Liver (tissue), 8 donors: ENCODE measurements at regions not wholly inside any gene's neighbourhood (a gene's known extent, or its start where the extent isn't known, plus 50 kb on each side); places are given as distances from the start of the nearest gene placed in this dataset.

Experiments used
- DNase-seq: peaks from one replicate; pipeline ENCODE4 v3.0.0-alpha.2; 2017; ENCODE audit warnings: low spot score
- H3K27ac ChIP-seq, 2 donors: one replicate each; pipeline ENCODE4 v1.7.0; 2013; ENCODE audit warnings: inconsistent platforms in 2 of 2, low read length in 2 of 2, control low read depth in 1 of 2, low read depth in 1 of 2, mild to moderate bottlenecking in 1 of 2
- H3K27me3 ChIP-seq, 4 donors: one replicate each; pipeline versions ENCODE4 v1.6.1 to v1.7.0; 2013; ENCODE audit warnings: low read length in 3 of 4, inconsistent platforms in 1 of 4, mild to moderate bottlenecking in 1 of 4, moderate library complexity in 1 of 4; ENCODE audit not compliant: control insufficient read depth in 4 of 4, insufficient read depth in 4 of 4
- H3K36me3 ChIP-seq, 4 donors: one replicate each; pipeline versions ENCODE4 v1.6.1 to v1.7.0; 2013; ENCODE audit warnings: low read length in 3 of 4, mild to moderate bottlenecking in 3 of 4, low read depth in 1 of 4, moderate library complexity in 1 of 4; ENCODE audit not compliant: control insufficient read depth in 4 of 4, insufficient read depth in 3 of 4
- H3K4me1 ChIP-seq, 4 donors: one replicate each; pipeline versions ENCODE4 v1.6.1 to v1.7.0; 2013; ENCODE audit warnings: low read length in 3 of 4, mild to moderate bottlenecking in 3 of 4, moderate library complexity in 1 of 4; ENCODE audit not compliant: control insufficient read depth in 4 of 4, insufficient read depth in 4 of 4
- H3K4me3 ChIP-seq, 3 donors: one replicate each; pipeline versions ENCODE4 v1.6.1 to v1.7.0; 2013; ENCODE audit warnings: low read length in 3 of 3, control low read depth in 1 of 3, low read depth in 1 of 3, mild to moderate bottlenecking in 1 of 3
- H3K9ac ChIP-seq, 2 donors: one replicate each; pipeline ENCODE4 v1.7.0; 2013; ENCODE audit warnings: low read length in 2 of 2, mild to moderate bottlenecking in 2 of 2, moderate library complexity in 2 of 2, control low read depth in 1 of 2, low read depth in 1 of 2
- H3K9me3 ChIP-seq, 4 donors: one replicate each; pipeline versions ENCODE4 v1.6.1 to v1.7.0; 2013; ENCODE audit warnings: low read length in 3 of 4; ENCODE audit not compliant: control insufficient read depth in 4 of 4
- EGR1 ChIP-seq, 2 donors: IDR thresholded peaks; 2 replicates each; pipeline ENCODE4 v1.6.1; 2016 to 2018; ENCODE audit warnings: antibody characterized with exemption in 2 of 2, low read depth in 2 of 2
- FOXA1 ChIP-seq: IDR thresholded peaks from 2 replicates; pipeline ENCODE4 v1.6.1; 2016; ENCODE audit warnings: antibody characterized with exemption
- FOXA2 ChIP-seq: IDR thresholded peaks from 2 replicates; pipeline ENCODE4 v1.6.1; 2016; ENCODE audit warnings: antibody characterized with exemption
- GABPA ChIP-seq, 2 donors: IDR thresholded peaks in 1 of 2; conservative IDR thresholded peaks in 1 of 2; 2 replicates each; pipeline ENCODE4 v1.6.1; 2016; ENCODE audit warnings: antibody characterized with exemption in 2 of 2, mild to moderate bottlenecking in 1 of 2, moderate library complexity in 1 of 2
- HNF4A ChIP-seq, 2 donors: conservative IDR thresholded peaks; 2 replicates each; pipeline ENCODE4 v1.6.1; 2016; ENCODE audit warnings: antibody characterized with exemption in 2 of 2, mild to moderate bottlenecking in 2 of 2
- HNF4G ChIP-seq: IDR thresholded peaks from 2 replicates; pipeline ENCODE4 v1.6.1; 2016; ENCODE audit warnings: antibody characterized with exemption
- JUND ChIP-seq, 2 donors: IDR thresholded peaks; 2 replicates each; pipeline ENCODE4 v1.6.1; 2016; ENCODE audit warnings: antibody characterized with exemption in 2 of 2
- NR2F2 ChIP-seq: IDR thresholded peaks from 2 replicates; pipeline ENCODE4 v1.6.1; 2016; ENCODE audit warnings: antibody characterized with exemption
- RAD21 ChIP-seq, 2 donors: IDR thresholded peaks; 2 replicates each; pipeline ENCODE4 v1.6.1; 2016; ENCODE audit warnings: antibody characterized with exemption in 2 of 2, mild to moderate bottlenecking in 2 of 2
- RXRA ChIP-seq, 2 donors: IDR thresholded peaks; 2 replicates each; pipeline ENCODE4 v1.6.1; 2017 to 2018; ENCODE audit warnings: antibody characterized with exemption in 2 of 2, mild to moderate bottlenecking in 1 of 2
- SP1 ChIP-seq: IDR thresholded peaks from 2 replicates; pipeline ENCODE4 v1.6.1; 2018; ENCODE audit warnings: antibody characterized with exemption, mild to moderate bottlenecking
- TAF1 ChIP-seq: conservative IDR thresholded peaks from 2 replicates; pipeline ENCODE4 v1.6.1; 2016; ENCODE audit warnings: antibody characterized with exemption, mild to moderate bottlenecking
- YY1 ChIP-seq: IDR thresholded peaks from 2 replicates; pipeline ENCODE4 v1.6.1; 2016; ENCODE audit warnings: antibody characterized with exemption, mild to moderate bottlenecking
- WGBS: extraction: QIAGEN DNeasy Blood & Tissue Kit; methylation state at CpG from one replicate; pipeline ENCODE4 v1.1.7; 2013; 5-methylcytosine and 5-hydroxymethylcytosine counted together
- TF ChIP-seq, protein P1 (sequence below): IDR thresholded peaks from 2 replicates; pipeline ENCODE4 v1.6.1; 2016; ENCODE audit warnings: antibody characterized with exemption, mild to moderate bottlenecking
- TF ChIP-seq, protein P2 (sequence below): fragments of 150-350 bp; IDR thresholded peaks from 2 replicates; pipeline ENCODE4 v1.5.1; 2017; ENCODE audit warnings: improper control_type of control experiment, low read depth, low read length; ENCODE audit not compliant: missing input control
- TF ChIP-seq, protein P3 (sequence below): IDR thresholded peaks from 2 replicates; pipeline ENCODE4 v1.6.1; 2016; ENCODE audit warnings: antibody characterized with exemption
- TF ChIP-seq, protein P4 (sequence below): IDR thresholded peaks from 2 replicates; pipeline ENCODE4 v1.6.1; 2016; ENCODE audit warnings: antibody characterized with exemption
- TF ChIP-seq, protein P5 (sequence below): IDR thresholded peaks from 2 replicates; pipeline ENCODE4 v1.6.1; 2016; ENCODE audit warnings: antibody characterized with exemption
- donor health status: healthy.
- donor health status: healthy.
- donor health status: healthy.
- donor health status: healthy.
- donor health status: healthy.

DNA sequence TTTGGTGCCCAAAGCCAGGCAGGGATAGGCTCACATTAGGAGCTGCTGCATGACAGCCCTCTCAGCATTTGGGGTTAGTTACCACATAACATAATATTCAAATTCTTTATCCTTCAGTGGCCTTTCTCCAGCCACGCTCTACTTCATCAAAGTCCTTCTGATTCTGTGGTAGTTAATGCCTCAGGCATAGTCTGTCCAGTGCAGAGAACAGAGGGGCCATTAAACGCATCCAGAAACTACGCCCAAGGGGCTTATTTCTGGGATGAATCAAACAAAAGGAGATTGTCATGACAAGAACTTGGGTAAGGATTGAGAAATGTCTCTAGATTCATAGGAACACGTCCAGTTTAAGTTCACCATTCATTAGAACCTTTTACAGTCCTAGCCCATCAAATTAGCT, 183.4 kb upstream of the PLXNC1 start:
- no peak for TF ChIP-seq SP1
- TF ChIP-seq, protein P1, sequence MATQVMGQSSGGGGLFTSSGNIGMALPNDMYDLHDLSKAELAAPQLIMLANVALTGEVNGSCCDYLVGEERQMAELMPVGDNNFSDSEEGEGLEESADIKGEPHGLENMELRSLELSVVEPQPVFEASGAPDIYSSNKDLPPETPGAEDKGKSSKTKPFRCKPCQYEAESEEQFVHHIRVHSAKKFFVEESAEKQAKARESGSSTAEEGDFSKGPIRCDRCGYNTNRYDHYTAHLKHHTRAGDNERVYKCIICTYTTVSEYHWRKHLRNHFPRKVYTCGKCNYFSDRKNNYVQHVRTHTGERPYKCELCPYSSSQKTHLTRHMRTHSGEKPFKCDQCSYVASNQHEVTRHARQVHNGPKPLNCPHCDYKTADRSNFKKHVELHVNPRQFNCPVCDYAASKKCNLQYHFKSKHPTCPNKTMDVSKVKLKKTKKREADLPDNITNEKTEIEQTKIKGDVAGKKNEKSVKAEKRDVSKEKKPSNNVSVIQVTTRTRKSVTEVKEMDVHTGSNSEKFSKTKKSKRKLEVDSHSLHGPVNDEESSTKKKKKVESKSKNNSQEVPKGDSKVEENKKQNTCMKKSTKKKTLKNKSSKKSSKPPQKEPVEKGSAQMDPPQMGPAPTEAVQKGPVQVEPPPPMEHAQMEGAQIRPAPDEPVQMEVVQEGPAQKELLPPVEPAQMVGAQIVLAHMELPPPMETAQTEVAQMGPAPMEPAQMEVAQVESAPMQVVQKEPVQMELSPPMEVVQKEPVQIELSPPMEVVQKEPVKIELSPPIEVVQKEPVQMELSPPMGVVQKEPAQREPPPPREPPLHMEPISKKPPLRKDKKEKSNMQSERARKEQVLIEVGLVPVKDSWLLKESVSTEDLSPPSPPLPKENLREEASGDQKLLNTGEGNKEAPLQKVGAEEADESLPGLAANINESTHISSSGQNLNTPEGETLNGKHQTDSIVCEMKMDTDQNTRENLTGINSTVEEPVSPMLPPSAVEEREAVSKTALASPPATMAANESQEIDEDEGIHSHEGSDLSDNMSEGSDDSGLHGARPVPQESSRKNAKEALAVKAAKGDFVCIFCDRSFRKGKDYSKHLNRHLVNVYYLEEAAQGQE: no peak
- no peak for TF ChIP-seq TAF1
- TF ChIP-seq, protein P2, sequence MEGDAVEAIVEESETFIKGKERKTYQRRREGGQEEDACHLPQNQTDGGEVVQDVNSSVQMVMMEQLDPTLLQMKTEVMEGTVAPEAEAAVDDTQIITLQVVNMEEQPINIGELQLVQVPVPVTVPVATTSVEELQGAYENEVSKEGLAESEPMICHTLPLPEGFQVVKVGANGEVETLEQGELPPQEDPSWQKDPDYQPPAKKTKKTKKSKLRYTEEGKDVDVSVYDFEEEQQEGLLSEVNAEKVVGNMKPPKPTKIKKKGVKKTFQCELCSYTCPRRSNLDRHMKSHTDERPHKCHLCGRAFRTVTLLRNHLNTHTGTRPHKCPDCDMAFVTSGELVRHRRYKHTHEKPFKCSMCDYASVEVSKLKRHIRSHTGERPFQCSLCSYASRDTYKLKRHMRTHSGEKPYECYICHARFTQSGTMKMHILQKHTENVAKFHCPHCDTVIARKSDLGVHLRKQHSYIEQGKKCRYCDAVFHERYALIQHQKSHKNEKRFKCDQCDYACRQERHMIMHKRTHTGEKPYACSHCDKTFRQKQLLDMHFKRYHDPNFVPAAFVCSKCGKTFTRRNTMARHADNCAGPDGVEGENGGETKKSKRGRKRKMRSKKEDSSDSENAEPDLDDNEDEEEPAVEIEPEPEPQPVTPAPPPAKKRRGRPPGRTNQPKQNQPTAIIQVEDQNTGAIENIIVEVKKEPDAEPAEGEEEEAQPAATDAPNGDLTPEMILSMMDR: no peak
- TF ChIP-seq, protein P3, sequence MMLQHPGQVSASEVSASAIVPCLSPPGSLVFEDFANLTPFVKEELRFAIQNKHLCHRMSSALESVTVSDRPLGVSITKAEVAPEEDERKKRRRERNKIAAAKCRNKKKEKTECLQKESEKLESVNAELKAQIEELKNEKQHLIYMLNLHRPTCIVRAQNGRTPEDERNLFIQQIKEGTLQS: no peak
- TF ChIP-seq EGR1 (IDR thresholded peaks at IDR 0.05; ENCODE audit: low read depth in 2 of 2): no peak
- TF ChIP-seq HNF4A (conservative IDR thresholded peaks at IDR 0.05): no peak
- no peak for TF ChIP-seq GABPA (IDR thresholded peaks at IDR 0.05 in 1 of 2, conservative IDR thresholded peaks at IDR 0.05 in 1 of 2)
- no peak for TF ChIP-seq NR2F2
- TF ChIP-seq, protein P4, sequence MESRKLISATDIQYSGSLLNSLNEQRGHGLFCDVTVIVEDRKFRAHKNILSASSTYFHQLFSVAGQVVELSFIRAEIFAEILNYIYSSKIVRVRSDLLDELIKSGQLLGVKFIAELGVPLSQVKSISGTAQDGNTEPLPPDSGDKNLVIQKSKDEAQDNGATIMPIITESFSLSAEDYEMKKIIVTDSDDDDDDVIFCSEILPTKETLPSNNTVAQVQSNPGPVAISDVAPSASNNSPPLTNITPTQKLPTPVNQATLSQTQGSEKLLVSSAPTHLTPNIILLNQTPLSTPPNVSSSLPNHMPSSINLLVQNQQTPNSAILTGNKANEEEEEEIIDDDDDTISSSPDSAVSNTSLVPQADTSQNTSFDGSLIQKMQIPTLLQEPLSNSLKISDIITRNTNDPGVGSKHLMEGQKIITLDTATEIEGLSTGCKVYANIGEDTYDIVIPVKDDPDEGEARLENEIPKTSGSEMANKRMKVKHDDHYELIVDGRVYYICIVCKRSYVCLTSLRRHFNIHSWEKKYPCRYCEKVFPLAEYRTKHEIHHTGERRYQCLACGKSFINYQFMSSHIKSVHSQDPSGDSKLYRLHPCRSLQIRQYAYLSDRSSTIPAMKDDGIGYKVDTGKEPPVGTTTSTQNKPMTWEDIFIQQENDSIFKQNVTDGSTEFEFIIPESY: no peak
- TF ChIP-seq JUND (IDR thresholded peaks at IDR 0.05): no peak
- no peak for TF ChIP-seq YY1
- TF ChIP-seq FOXA2: no peak
- TF ChIP-seq HNF4G: no peak
- TF ChIP-seq RXRA (IDR thresholded peaks at IDR 0.05): no peak
- TF ChIP-seq RAD21 (IDR thresholded peaks at IDR 0.05): no peak
- no peaks in the 10 kb centered on the region for H3K4me1 ChIP-seq
- no peaks in the 10 kb centered on the region for H3K36me3 ChIP-seq
- WGBS: 88% methylated on average over 4 of the region's 4 CpGs
- no peaks in the 10 kb centered on the region for H3K27me3 ChIP-seq
- peaks cover 0 to 2% (median under 1%) of the 10 kb centered on the region in 4 donors for H3K9me3 ChIP-seq
- no peak overlapping the region for H3K27ac ChIP-seq
- no peak for DNase-seq
- H3K4me3 ChIP-seq: no peak overlapping the region
- no peak overlapping the region for H3K9ac ChIP-seq

DNA sequence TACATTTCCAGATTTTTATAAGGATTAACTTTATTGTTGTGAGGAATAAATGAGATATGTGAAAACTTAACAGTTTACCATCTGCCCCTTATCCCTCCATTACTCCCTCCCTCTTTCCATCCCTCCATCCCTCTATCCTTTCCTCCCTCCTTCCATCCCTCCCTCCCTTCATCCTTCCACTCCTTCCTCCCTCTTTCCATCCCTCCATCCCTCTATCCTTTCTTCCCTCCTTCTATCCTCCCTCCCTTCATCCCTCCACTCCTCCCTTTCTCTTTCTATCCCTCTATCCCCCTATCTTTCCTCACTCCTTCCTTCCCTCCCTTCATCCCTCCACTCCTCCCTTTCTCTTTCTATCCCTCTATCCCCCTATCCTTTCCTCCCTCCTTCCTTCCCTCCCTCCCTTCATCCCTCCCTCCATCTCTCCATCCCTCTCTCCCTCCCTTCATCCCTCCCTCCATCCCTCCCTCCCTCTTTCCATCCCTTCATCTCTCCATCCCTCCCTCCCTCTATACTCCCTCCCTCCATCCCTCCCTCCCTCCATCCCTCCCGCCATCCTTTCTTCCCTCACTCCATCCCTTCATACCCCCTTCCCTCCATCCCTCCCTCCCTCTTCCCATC, 181.8 kb upstream of the PLXNC1 start:
- H3K36me3 ChIP-seq: no peaks in the 10 kb centered on the region
- no peaks in the 10 kb centered on the region for H3K27me3 ChIP-seq
- no peak for DNase-seq
- H3K4me1 ChIP-seq: no peaks in the 10 kb centered on the region
- no peak overlapping the region for H3K9ac ChIP-seq
- TF ChIP-seq, protein P5, sequence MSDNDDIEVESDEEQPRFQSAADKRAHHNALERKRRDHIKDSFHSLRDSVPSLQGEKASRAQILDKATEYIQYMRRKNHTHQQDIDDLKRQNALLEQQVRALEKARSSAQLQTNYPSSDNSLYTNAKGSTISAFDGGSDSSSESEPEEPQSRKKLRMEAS: no peak
- TF ChIP-seq TAF1 (no peak), FOXA1 (no peak), EGR1 (IDR thresholded peaks at IDR 0.05; ENCODE audit: low read depth in 2 of 2) (no peak), SP1 (no peak), GABPA (IDR thresholded peaks at IDR 0.05 in 1 of 2, conservative IDR thresholded peaks at IDR 0.05 in 1 of 2) (no peak), HNF4G (no peak), NR2F2 (no peak), JUND (IDR thresholded peaks at IDR 0.05) (no peak), YY1 (no peak), RAD21 (IDR thresholded peaks at IDR 0.05) (no peak)
- TF ChIP-seq, protein P2: no peak
- no peak overlapping the region for H3K4me3 ChIP-seq
- 96% methylated on average over 1 of the region's 1 CpG for WGBS
- H3K9me3 ChIP-seq: peaks cover 0 to 2% (median under 1%) of the 10 kb centered on the region in 4 donors
- no peak overlapping the region for H3K27ac ChIP-seq
